Activated CD4-positive, CD25-positive, alpha-beta regulatory T cell treated with anti-CD3 and anti-CD28 coated beads, Interleukin-2, amount 50 U/mL, for 72 hours (primary cell): ENCODE measurements at regions not wholly inside any gene's neighbourhood (a gene's known extent, or its start where the extent isn't known, plus 50 kb on each side); places are given as distances from the start of the nearest gene placed in this dataset.

ENCODE experiments used
- DNase-seq: peaks from one replicate; pipeline ENCODE4 v3.0.0; 2021

- DNase-seq: no peak
Measured at GRCh38 chr1:48052923-48053291, 55.7 kb upstream of the TRABD2B start.

GRCh38 chr1:48051466-48052126 lies 54.4 kb upstream of the TRABD2B start:
- no peak for DNase-seq

- DNase-seq: no peak
Measured at GRCh38 chr1:48049823-48050535, 52.8 kb upstream of the TRABD2B start.

GRCh38 chr1:48048980-48049379 lies 51.8 kb upstream of the TRABD2B start:
- no peak for DNase-seq

GRCh38 chr1:48048064-48048463 lies 50.9 kb upstream of the TRABD2B start:
- DNase-seq: no peak

- DNase-seq: no peak
Measured at GRCh38 chr1:48047116-48047515, 49.9 kb upstream of the TRABD2B start.
